ENCODE measurements at regions not wholly inside any gene's neighbourhood (a gene's known extent, or its start where the extent isn't known, plus 50 kb on each side); places are given as distances from the start of the nearest gene placed in this dataset.
"Not testable (repeated sequence)": the region's sequence is repeated elsewhere in the genome, so short reads cannot be mapped to it uniquely, and the experiment has no call there.

GRCh38 chr10:108544500-108545120, 1378.7 kb downstream of the XPNPEP1 start:
- no peaks in the 10 kb centered on the region for H3K9me3 ChIP-seq (ENCODE audit: control insufficient read depth in 2 of 2, low read length in 2 of 2)
- H3K36me3 ChIP-seq (ENCODE audit: control insufficient read depth in 2 of 2, insufficient read depth in 2 of 2, low read length in 2 of 2): no peaks in the 10 kb centered on the region
- no peak overlapping the region for H3K27ac ChIP-seq (ENCODE audit: low read length)
- H3K4me3 ChIP-seq (ENCODE audit: low read length in 2 of 2): no peak overlapping the region
- no peaks in the 10 kb centered on the region for H3K27me3 ChIP-seq (ENCODE audit: control insufficient read depth in 1 of 2, insufficient read depth in 2 of 2, low read length in 2 of 2)
- no peak overlapping the region for H3K9ac ChIP-seq (ENCODE audit: low read length in 2 of 2)
- H3K4me1 ChIP-seq (ENCODE audit: control insufficient read depth, insufficient read depth, low read length): no peaks in the 10 kb centered on the region

DNA sequence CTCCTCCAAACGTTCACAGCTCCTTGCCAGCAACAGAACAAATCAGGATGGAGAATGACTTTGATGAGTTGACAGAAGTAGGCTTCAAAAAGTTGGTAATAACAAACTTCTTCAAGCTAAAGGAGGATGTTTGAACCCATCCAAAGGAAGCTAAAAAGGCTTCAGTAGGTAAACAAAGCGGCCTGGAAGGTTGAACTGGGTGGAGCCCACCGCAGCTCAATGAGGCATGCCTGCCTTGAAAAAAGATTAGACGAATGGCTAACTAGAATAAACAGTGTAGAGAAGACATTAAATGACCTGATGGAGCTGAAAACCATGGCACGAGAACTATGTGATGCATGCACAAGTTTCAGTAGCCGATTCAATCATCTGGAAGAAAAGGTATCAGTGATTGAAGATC, 1369.0 kb upstream of the SORCS1 start:
- not testable (repeated sequence) for H3K9me3 ChIP-seq (ENCODE audit: control insufficient read depth in 2 of 2, low read length in 2 of 2); H3K36me3 ChIP-seq (ENCODE audit: control insufficient read depth in 2 of 2, insufficient read depth in 2 of 2, low read length in 2 of 2); H3K27ac ChIP-seq (ENCODE audit: low read length); H3K4me1 ChIP-seq (ENCODE audit: control insufficient read depth, insufficient read depth, low read length); H3K27me3 ChIP-seq (ENCODE audit: control insufficient read depth in 1 of 2, insufficient read depth in 2 of 2, low read length in 2 of 2); H3K4me3 ChIP-seq (ENCODE audit: low read length in 2 of 2); H3K9ac ChIP-seq (ENCODE audit: low read length in 2 of 2)

DNA sequence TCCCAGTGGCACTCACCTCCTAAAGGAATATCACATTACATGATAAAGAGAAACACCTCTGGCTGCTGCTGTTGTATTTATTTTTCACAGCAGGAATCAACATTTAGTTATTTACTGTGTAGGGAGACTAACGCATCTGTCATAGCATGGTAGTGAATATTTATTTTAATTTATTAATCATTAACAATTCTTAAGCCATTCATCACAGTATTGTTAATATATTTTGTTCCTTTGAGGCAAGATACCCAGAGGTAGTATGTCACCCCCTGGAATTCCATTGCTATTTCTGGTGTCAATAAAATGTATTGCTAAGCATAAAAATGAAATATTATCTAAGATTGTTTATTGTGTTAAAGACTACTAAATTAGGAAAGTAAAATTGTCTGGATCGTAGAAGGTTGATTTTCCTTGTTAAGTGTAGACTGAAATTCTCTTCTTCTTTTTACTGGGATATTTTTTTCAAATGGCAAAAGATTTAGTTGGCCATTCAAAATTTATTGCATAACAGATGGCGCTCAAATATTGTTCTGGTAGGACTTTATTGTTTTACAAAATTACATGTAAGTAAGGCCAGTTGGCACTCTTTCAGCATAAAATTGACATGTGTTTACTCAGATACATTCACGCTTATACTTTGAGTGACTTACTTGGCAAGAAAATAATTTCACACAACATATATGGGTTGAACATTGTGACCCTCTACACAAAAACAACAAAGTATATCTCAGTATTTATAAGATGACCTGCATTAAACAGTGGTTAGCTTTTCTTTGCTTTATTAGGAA, 1358.7 kb upstream of the SORCS1 start:
- Histone ChIP-seq H3K27me3 (ENCODE audit: control insufficient read depth in 1 of 2, insufficient read depth in 2 of 2, low read length in 2 of 2) (no peaks in the 10 kb centered on the region), H3K4me1 (ENCODE audit: control insufficient read depth, insufficient read depth, low read length) (no peaks in the 10 kb centered on the region), H3K4me3 (ENCODE audit: low read length in 2 of 2) (no peak overlapping the region), H3K36me3 (ENCODE audit: control insufficient read depth in 2 of 2, insufficient read depth in 2 of 2, low read length in 2 of 2) (no peaks in the 10 kb centered on the region), H3K9ac (ENCODE audit: low read length in 2 of 2) (no peak overlapping the region), H3K9me3 (ENCODE audit: control insufficient read depth in 2 of 2, low read length in 2 of 2) (no peaks in the 10 kb centered on the region), H3K27ac (ENCODE audit: low read length) (no peak overlapping the region)

DNA sequence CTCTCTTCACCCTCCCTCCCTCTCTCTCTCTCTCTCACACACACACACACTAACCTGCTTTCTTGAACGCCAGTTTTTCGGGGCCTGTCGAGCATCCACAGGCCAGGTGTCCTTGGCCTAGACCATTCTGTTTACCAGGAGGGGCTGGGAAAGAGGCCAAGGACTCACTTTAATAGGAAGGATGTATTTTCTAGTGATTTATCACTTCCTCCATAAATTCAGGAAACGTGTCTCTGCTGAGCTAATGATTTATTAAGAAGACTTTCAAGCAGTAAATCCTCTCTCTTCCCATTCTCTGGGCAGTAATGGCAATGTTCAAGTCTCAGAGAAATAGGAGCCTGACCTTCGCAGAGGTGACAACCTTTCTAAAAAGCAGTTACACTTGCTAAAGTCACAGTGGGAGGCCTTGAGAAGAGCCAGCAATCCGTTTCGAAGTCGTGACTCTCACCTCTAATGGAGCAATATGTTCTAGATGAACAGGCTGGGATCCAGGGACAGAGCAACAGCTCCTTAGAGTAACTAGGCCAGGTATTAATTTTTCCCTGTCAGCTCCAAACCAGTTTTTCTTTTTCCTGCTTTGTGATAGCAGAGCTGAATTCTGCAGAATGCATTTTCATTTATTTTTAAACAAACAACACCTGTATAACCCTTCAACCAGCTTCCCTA, 1357.5 kb upstream of the SORCS1 start:
- H3K27ac ChIP-seq (ENCODE audit: low read length): no peak overlapping the region
- H3K4me1 ChIP-seq (ENCODE audit: control insufficient read depth, insufficient read depth, low read length): no peaks in the 10 kb centered on the region
- H3K9ac ChIP-seq (ENCODE audit: low read length in 2 of 2): no peak overlapping the region
- H3K9me3 ChIP-seq (ENCODE audit: control insufficient read depth in 2 of 2, low read length in 2 of 2): no peaks in the 10 kb centered on the region
- H3K27me3 ChIP-seq (ENCODE audit: control insufficient read depth in 1 of 2, insufficient read depth in 2 of 2, low read length in 2 of 2): no peaks in the 10 kb centered on the region
- no peak overlapping the region for H3K4me3 ChIP-seq (ENCODE audit: low read length in 2 of 2)
- no peaks in the 10 kb centered on the region for H3K36me3 ChIP-seq (ENCODE audit: control insufficient read depth in 2 of 2, insufficient read depth in 2 of 2, low read length in 2 of 2)

DNA sequence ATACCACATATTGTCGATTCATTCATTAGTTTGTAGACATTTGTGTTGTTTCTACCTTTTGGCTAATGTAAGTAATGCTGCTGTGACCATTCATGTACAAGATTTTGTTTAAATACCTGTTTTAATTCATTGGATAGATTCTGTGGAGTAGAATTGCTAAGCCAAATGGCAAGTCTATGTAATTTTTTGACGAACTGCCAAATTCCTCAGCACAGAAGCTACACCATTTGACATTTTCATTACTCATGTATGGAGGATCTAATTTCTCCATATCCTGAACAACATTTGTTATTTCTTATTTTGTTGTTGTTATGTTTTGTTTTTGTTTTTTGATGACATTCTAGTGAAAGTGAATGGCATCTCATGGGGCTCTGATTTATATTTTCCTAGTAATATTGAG, 1351.3 kb upstream of the SORCS1 start:
- no peaks in the 10 kb centered on the region for H3K36me3 ChIP-seq (ENCODE audit: control insufficient read depth in 2 of 2, insufficient read depth in 2 of 2, low read length in 2 of 2)
- H3K27ac ChIP-seq (ENCODE audit: low read length): no peak overlapping the region
- no peak overlapping the region for H3K9ac ChIP-seq (ENCODE audit: low read length in 2 of 2)
- H3K4me3 ChIP-seq (ENCODE audit: low read length in 2 of 2): no peak overlapping the region
- H3K27me3 ChIP-seq (ENCODE audit: control insufficient read depth in 1 of 2, insufficient read depth in 2 of 2, low read length in 2 of 2): no peaks in the 10 kb centered on the region
- H3K9me3 ChIP-seq (ENCODE audit: control insufficient read depth in 2 of 2, low read length in 2 of 2): no peaks in the 10 kb centered on the region
- H3K4me1 ChIP-seq (ENCODE audit: control insufficient read depth, insufficient read depth, low read length): no peaks in the 10 kb centered on the region

DNA sequence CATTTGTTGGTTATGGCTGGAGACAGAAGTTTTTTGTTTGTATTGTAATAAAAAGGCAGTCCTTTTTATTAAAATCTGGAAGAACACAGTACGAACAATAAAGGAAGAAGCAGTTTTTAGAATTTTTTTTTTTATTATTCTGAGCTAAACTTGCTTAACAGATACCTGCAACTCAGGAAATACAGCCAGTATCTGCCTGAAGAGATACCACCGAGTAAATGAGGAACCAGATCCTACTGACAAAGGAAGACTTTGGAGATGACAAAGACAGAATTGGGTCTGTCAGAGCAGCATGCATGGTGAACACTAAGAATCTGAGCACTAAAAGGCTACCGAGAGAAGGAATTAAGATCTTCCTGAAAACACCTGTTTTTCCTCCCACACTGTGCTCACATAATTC, 1335.9 kb upstream of the SORCS1 start:
- Histone ChIP-seq H3K9ac (ENCODE audit: low read length in 2 of 2) (no peak overlapping the region), H3K4me1 (ENCODE audit: control insufficient read depth, insufficient read depth, low read length) (no peaks in the 10 kb centered on the region), H3K27me3 (ENCODE audit: control insufficient read depth in 1 of 2, insufficient read depth in 2 of 2, low read length in 2 of 2) (no peaks in the 10 kb centered on the region), H3K27ac (ENCODE audit: low read length) (no peak overlapping the region), H3K36me3 (ENCODE audit: control insufficient read depth in 2 of 2, insufficient read depth in 2 of 2, low read length in 2 of 2) (no peaks in the 10 kb centered on the region), H3K4me3 (ENCODE audit: low read length in 2 of 2) (no peak overlapping the region), H3K9me3 (ENCODE audit: control insufficient read depth in 2 of 2, low read length in 2 of 2) (peaks cover 3 to 4% of the 10 kb centered on the region in 2 donors)

DNA sequence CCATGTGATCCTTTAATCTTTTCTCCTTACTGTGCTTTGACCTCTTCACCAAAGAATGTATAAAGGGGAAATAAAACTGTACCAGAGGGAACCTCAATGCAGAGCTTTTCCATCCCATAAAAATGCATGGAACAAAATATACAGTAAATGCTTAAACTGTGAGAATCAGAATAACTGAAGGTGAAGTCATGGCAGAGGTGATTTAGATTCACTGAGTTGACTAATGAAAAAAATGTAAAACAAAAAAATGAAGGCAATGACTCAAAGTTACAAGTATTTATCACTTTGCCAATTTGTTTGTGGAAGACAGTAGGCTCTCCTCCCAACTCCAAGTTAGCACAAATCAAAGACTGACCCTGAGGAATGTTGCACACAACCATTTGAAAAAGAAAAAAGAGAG, 1331.6 kb upstream of the SORCS1 start:
- no peak overlapping the region for H3K9ac ChIP-seq (ENCODE audit: low read length in 2 of 2)

GRCh38 chr10:108490944-108491343, 1326.4 kb upstream of the SORCS1 start:
- H3K4me1 ChIP-seq (ENCODE audit: control insufficient read depth, insufficient read depth, low read length): no peaks in the 10 kb centered on the region
- H3K36me3 ChIP-seq (ENCODE audit: control insufficient read depth in 2 of 2, insufficient read depth in 2 of 2, low read length in 2 of 2): no peaks in the 10 kb centered on the region
- no peaks in the 10 kb centered on the region for H3K9me3 ChIP-seq (ENCODE audit: control insufficient read depth in 2 of 2, low read length in 2 of 2)
- H3K27ac ChIP-seq (ENCODE audit: low read length): no peak overlapping the region
- H3K27me3 ChIP-seq (ENCODE audit: control insufficient read depth in 1 of 2, insufficient read depth in 2 of 2, low read length in 2 of 2): no peaks in the 10 kb centered on the region
- no peak overlapping the region for H3K9ac ChIP-seq (ENCODE audit: low read length in 2 of 2)
- no peak overlapping the region for H3K4me3 ChIP-seq (ENCODE audit: low read length in 2 of 2)

More for the DNA sequence above, 1331.6 kb upstream of the SORCS1 start:
- H3K27ac ChIP-seq (ENCODE audit: low read length): no peak overlapping the region
- no peaks in the 10 kb centered on the region for H3K9me3 ChIP-seq (ENCODE audit: control insufficient read depth in 2 of 2, low read length in 2 of 2)
- no peak overlapping the region for H3K4me3 ChIP-seq (ENCODE audit: low read length in 2 of 2)
- H3K36me3 ChIP-seq (ENCODE audit: control insufficient read depth in 2 of 2, insufficient read depth in 2 of 2, low read length in 2 of 2): no peaks in the 10 kb centered on the region
- H3K27me3 ChIP-seq (ENCODE audit: control insufficient read depth in 1 of 2, insufficient read depth in 2 of 2, low read length in 2 of 2): no peaks in the 10 kb centered on the region
- H3K4me1 ChIP-seq (ENCODE audit: control insufficient read depth, insufficient read depth, low read length): no peaks in the 10 kb centered on the region

GRCh38 chr10:108471420-108471819, 1306.9 kb upstream of the SORCS1 start:
- H3K36me3 ChIP-seq (ENCODE audit: control insufficient read depth in 2 of 2, insufficient read depth in 2 of 2, low read length in 2 of 2): no peaks in the 10 kb centered on the region
- H3K27me3 ChIP-seq (ENCODE audit: control insufficient read depth in 1 of 2, insufficient read depth in 2 of 2, low read length in 2 of 2): no peaks in the 10 kb centered on the region
- H3K4me3 ChIP-seq (ENCODE audit: low read length in 2 of 2): no peak overlapping the region
- H3K9me3 ChIP-seq (ENCODE audit: control insufficient read depth in 2 of 2, low read length in 2 of 2): no peaks in the 10 kb centered on the region
- peaks cover 3% of the 10 kb centered on the region for H3K4me1 ChIP-seq (ENCODE audit: control insufficient read depth, insufficient read depth, low read length)
- no peak overlapping the region for H3K27ac ChIP-seq (ENCODE audit: low read length)
- no peak overlapping the region for H3K9ac ChIP-seq (ENCODE audit: low read length in 2 of 2)

DNA sequence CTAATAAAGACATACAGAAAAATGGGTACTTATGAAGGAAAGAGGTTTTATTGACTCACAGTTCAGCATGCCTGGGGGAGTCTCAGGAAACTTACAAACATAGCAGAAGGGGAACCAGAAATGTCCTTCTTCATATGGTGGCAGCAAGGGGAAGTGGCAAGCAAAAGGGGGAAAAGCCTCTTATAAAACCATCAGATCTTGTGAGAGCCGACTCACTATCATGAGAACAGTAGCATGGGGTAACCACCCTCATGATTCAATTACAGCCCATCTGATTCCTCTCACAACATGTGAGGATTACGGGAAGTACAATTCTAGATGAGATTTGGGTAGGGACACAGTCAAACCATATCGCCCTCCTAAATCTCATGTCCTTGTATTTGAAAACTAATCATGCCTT, 1305.4 kb upstream of the SORCS1 start:
- H3K27ac ChIP-seq (ENCODE audit: low read length): no peak overlapping the region
- H3K4me1 ChIP-seq (ENCODE audit: control insufficient read depth, insufficient read depth, low read length): peaks cover 4% of the 10 kb centered on the region
- no peaks in the 10 kb centered on the region for H3K9me3 ChIP-seq (ENCODE audit: control insufficient read depth in 2 of 2, low read length in 2 of 2)
- H3K9ac ChIP-seq (ENCODE audit: low read length in 2 of 2): no peak overlapping the region
- no peaks in the 10 kb centered on the region for H3K27me3 ChIP-seq (ENCODE audit: control insufficient read depth in 1 of 2, insufficient read depth in 2 of 2, low read length in 2 of 2)
- H3K4me3 ChIP-seq (ENCODE audit: low read length in 2 of 2): no peak overlapping the region
- no peaks in the 10 kb centered on the region for H3K36me3 ChIP-seq (ENCODE audit: control insufficient read depth in 2 of 2, insufficient read depth in 2 of 2, low read length in 2 of 2)

All from stomach smooth muscle (tissue), 2 donors.